OCI-LY7 (cell line): ENCODE measurements at regions not wholly inside any gene's neighbourhood (a gene's known extent, or its start where the extent isn't known, plus 50 kb on each side); places are given as distances from the start of the nearest gene placed in this dataset.

ENCODE experiments used
- BruUV-seq: library from RNA; stranded (reverse); fragments of 400-500 nt; replicated peaks from 2 replicates; lab custom pipeline; 2021; lab: Mats Ljungman, UMichigan
- CTCF ChIA-PET: fragments of 300-600 bp; sonication (Branson Sonifier 250); formaldehyde crosslinking; loops from one replicate; lab custom pipeline; 2022; ENCODE audit warnings: antibody characterized with exemption; ENCODE audit not compliant: unreplicated experiment; lab: Charles Lee
- POLR2A ChIA-PET: fragments of 300-600 bp; sonication (Branson Sonifier 250); formaldehyde crosslinking; loops from one replicate; lab custom pipeline; 2022; ENCODE audit warnings: antibody characterized with exemption; lab: Charles Lee
- DNase-seq: peaks from one replicate; pipeline ENCODE4 v3.0.0-alpha.2; 2015; ENCODE audit warnings: low spot score
- H2AFZ ChIP-seq: fragments of 200-600 bp; sonication (generic), shearing (Covaris generic); 2 replicates; pipeline ENCODE4 v1.6.1; 2014; ENCODE audit warnings: mild to moderate bottlenecking, antibody characterized with exemption, low read length, moderate library complexity
- H3K27ac ChIP-seq: fragments of 200-600 bp; sonication (generic); 2 replicates; pipeline ENCODE4 v1.5.1; 2014; ENCODE audit warnings: mixed run types, low read depth, mild to moderate bottlenecking, moderate library complexity, low read length, inconsistent platforms; ENCODE audit not compliant: poor library complexity, severe bottlenecking
- H3K36me3 ChIP-seq: fragments of 200-600 bp; sonication (generic); 2 replicates; pipeline ENCODE4 v1.6.1; 2014; ENCODE audit warnings: mild to moderate bottlenecking, antibody characterized with exemption, low read length, moderate library complexity, mixed read lengths; ENCODE audit not compliant: insufficient read depth
- H3K4me1 ChIP-seq: fragments of 200-600 bp; sonication (generic); 2 replicates; pipeline ENCODE4 v1.5.1; 2014; ENCODE audit warnings: mild to moderate bottlenecking, low read length; ENCODE audit not compliant: insufficient read depth, poor library complexity, severe bottlenecking
- H3K4me2 ChIP-seq: fragments of 200-600 bp; sonication (generic); 2 replicates; pipeline ENCODE4 v1.6.1; 2014; ENCODE audit warnings: mild to moderate bottlenecking, low read length
- H3K4me3 ChIP-seq: fragments of 200-600 bp; sonication (generic); 2 replicates; pipeline ENCODE4 v1.5.1; 2014; ENCODE audit warnings: mild to moderate bottlenecking, low read depth, low read length; ENCODE audit not compliant: poor library complexity, severe bottlenecking
- H3K79me2 ChIP-seq: fragments of 200-600 bp; sonication (generic); 2 replicates; pipeline ENCODE4 v1.6.1; 2016; ENCODE audit warnings: low read depth, mild to moderate bottlenecking, low read length, moderate library complexity, mixed read lengths; ENCODE audit not compliant: insufficient read depth
- H3K9me2 ChIP-seq: fragments of 200-600 bp; sonication (generic); 2 replicates; pipeline ENCODE4 v1.6.1; 2016; ENCODE audit warnings: mild to moderate bottlenecking, low read length, mixed read lengths; ENCODE audit not compliant: insufficient read depth
- H3K9me3 ChIP-seq: fragments of 200-600 bp; sonication (generic); 2 replicates; pipeline ENCODE4 v1.6.1; 2014; ENCODE audit warnings: mild to moderate bottlenecking, mixed run types, low read length, mixed read lengths
- H4K20me1 ChIP-seq: fragments of 200-600 bp; sonication (generic); 2 replicates; pipeline ENCODE4 v1.6.1; 2014; ENCODE audit warnings: mild to moderate bottlenecking, antibody characterized with exemption, low read length, moderate library complexity, mixed read lengths; ENCODE audit not compliant: insufficient read depth
- EZH2phosphoT487 ChIP-seq: fragments of 200-600 bp; sonication (generic); IDR thresholded peaks from 2 replicates; pipeline ENCODE4 v1.6.1; 2018; ENCODE audit warnings: low read depth, borderline replicate concordance, mild to moderate bottlenecking, mixed run types, antibody characterized with exemption, low read length, moderate library complexity, mixed read lengths
- intact Hi-C: fragments of 100-400 bp; cut with micrococcal nuclease; formaldehyde crosslinking; loops from one replicate; pipeline ENCODE4 v1.10.0; 2022; ENCODE audit not compliant: unreplicated experiment
- TF ChIP-seq, protein P1 (sequence below): fragments of 200-600 bp; sonication (generic); conservative IDR thresholded peaks from 2 replicates; pipeline ENCODE4 v1.5.1; 2014; ENCODE audit warnings: mild to moderate bottlenecking, antibody characterized with exemption, low read length, moderate library complexity, mixed read lengths

DNA sequence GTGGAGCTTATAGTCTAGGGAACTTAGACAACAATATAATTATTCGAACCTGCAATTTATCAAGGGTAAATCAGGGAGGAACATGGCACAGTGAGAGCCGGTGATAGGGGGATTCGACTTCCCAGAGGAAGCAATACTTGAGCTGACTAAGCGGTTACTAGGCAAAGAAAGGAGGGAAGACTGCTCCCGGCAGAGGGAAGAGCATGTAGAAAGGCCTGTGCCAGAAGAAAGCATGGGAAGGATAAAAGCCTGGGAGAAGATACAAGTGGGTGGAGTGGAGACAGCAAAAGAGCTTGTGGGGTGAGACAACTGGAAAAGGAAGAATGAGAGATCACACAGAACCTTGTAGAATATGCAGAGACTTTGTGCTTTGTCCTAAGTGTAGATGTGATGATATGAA lies 93.3 kb downstream of the MARCHF4 start:
- no peaks in the 10 kb centered on the region for H4K20me1 ChIP-seq
- ChIA-PET CTCF (no interaction called here), POLR2A (no interaction called here)
- no peaks in the 10 kb centered on the region for H3K4me1 ChIP-seq
- no peak overlapping the region for H3K27ac ChIP-seq
- H3K9me2 ChIP-seq: no peaks in the 10 kb centered on the region
- no peaks in the 10 kb centered on the region for H3K79me2 ChIP-seq
- H3K9me3 ChIP-seq: no peaks in the 10 kb centered on the region
- H2AFZ ChIP-seq: no peak overlapping the region
- TF ChIP-seq, protein P1, sequence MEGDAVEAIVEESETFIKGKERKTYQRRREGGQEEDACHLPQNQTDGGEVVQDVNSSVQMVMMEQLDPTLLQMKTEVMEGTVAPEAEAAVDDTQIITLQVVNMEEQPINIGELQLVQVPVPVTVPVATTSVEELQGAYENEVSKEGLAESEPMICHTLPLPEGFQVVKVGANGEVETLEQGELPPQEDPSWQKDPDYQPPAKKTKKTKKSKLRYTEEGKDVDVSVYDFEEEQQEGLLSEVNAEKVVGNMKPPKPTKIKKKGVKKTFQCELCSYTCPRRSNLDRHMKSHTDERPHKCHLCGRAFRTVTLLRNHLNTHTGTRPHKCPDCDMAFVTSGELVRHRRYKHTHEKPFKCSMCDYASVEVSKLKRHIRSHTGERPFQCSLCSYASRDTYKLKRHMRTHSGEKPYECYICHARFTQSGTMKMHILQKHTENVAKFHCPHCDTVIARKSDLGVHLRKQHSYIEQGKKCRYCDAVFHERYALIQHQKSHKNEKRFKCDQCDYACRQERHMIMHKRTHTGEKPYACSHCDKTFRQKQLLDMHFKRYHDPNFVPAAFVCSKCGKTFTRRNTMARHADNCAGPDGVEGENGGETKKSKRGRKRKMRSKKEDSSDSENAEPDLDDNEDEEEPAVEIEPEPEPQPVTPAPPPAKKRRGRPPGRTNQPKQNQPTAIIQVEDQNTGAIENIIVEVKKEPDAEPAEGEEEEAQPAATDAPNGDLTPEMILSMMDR: no peak
- TF ChIP-seq EZH2phosphoT487: no peak
- no peaks in the 10 kb centered on the region for H3K36me3 ChIP-seq
- no peak overlapping the region for H3K4me2 ChIP-seq
- H3K4me3 ChIP-seq: no peak overlapping the region
- DNase-seq: no peak
- intact Hi-C loops: no loop called here
- no TSS peak for BruUV-seq

DNA sequence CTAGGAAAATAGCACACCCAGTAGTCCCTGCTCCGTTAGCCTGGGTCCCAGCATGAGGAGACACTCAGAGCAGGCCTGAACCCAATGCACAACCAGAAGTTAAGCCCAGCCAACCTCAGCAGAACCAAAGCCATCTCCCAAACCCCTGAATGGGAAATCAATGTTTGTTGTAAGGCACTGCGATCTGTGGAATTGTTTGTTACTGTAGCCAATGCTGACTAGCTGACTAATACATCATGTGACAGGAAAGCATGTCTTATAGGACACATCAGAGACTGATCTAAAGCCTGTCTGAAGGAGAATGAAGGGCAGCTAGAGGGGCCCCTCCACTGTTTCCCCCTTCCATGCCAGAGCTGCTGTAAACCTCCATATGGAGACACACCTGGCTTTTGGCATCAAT lies 96.4 kb downstream of the MARCHF4 start:
- Histone ChIP-seq H3K4me1 (no peaks in the 10 kb centered on the region), H3K9me2 (no peaks in the 10 kb centered on the region), H3K36me3 (no peaks in the 10 kb centered on the region), H3K4me3 (no peak overlapping the region), H3K4me2 (no peak overlapping the region), H3K79me2 (no peaks in the 10 kb centered on the region), H3K27ac (no peak overlapping the region), H2AFZ (no peak overlapping the region), H3K9me3 (no peaks in the 10 kb centered on the region), H4K20me1 (no peaks in the 10 kb centered on the region)
- DNase-seq: no peak
- ChIA-PET CTCF (no interaction called here), POLR2A (interaction anchor here (0.6 kb wide), 1 partner anchor 1865 kb away, joined by 4 read pairs; no protein-coding TSS in a partner anchor)
- intact Hi-C loops: no loop called here
- TF ChIP-seq, protein P1: no peak
- no peak for TF ChIP-seq EZH2phosphoT487
- BruUV-seq: no TSS peak

DNA sequence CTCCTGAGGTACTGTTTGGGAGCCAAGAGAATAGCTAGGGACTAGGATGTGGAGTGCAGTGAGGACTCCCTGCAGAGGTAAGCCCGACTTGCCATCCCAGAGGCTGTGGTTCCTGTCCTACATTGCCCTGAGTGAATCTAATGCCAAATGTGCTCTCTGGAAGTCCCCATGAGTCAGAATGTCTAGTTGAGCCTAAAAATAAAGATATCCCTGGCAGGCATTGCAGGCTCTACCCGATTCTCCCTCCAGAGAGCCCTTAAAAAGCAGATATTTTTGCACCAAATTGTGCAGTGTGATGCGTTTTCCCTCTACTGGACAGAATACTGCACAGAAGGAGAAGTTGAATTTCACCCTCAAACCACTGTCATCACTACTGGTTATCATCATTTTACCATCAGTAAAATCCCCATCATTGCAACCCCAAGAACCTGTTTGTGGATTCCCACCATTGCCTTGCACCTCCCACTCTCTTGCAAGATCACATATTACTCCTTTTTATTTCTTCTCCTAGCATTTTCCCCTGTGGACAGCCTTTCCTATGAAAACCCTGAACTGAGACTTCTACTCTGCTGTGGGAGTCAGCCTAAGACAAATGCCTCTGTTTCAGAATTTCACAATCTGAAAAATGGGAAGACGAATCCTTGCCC lies 98.0 kb downstream of the MARCHF4 start:
- H4K20me1 ChIP-seq: no peaks in the 10 kb centered on the region
- DNase-seq: no peak
- ChIA-PET CTCF (no interaction called here), POLR2A (no interaction called here)
- intact Hi-C loops: no loop called here
- H3K4me1 ChIP-seq: no peaks in the 10 kb centered on the region
- H3K4me3 ChIP-seq: no peak overlapping the region
- H3K36me3 ChIP-seq: no peaks in the 10 kb centered on the region
- H3K27ac ChIP-seq: no peak overlapping the region
- no peaks in the 10 kb centered on the region for H3K79me2 ChIP-seq
- no peak overlapping the region for H2AFZ ChIP-seq
- H3K9me2 ChIP-seq: no peaks in the 10 kb centered on the region
- no peak overlapping the region for H3K4me2 ChIP-seq
- no peaks in the 10 kb centered on the region for H3K9me3 ChIP-seq
- no peak for TF ChIP-seq EZH2phosphoT487
- TF ChIP-seq, protein P1: no peak
- BruUV-seq: no TSS peak
